B cell (primary cell): ENCODE measurements at regions not wholly inside any gene's neighbourhood (a gene's known extent, or its start where the extent isn't known, plus 50 kb on each side); places are given as distances from the start of the nearest gene placed in this dataset.

Source experiments
- ATAC-seq: fragments of 200-7000 bp; cut with Tn5 transposase; one replicate; pipeline ENCODE4 v1.10.0; 2021; ENCODE audit warnings: low read depth, mild to moderate bottlenecking, moderate number of reproducible peaks, moderate library complexity
- CTCF ChIA-PET: fragments of 350-600 bp; sonication (Branson Sonifier 250); formaldehyde crosslinking; loops from one replicate; lab custom pipeline; 2021; ENCODE audit warnings: antibody characterized with exemption, inconsistent platforms; lab: Charles Lee
- POLR2A ChIA-PET: fragments of 350-600 bp; sonication (Branson Sonifier 250); formaldehyde crosslinking; loops from one replicate; lab custom pipeline; 2021; ENCODE audit warnings: antibody characterized with exemption; lab: Charles Lee
- DNase-seq: peaks from one replicate; pipeline ENCODE4 v3.0.0; 2013
- H2AFZ ChIP-seq: 2 replicates; pipeline ENCODE4 v1.6.1; 2012; ENCODE audit warnings: mild to moderate bottlenecking, low read depth, low read length; ENCODE audit not compliant: insufficient read depth, poor library complexity, severe bottlenecking
- H3K27ac ChIP-seq, 2 donors: 1 replicate in 1 of 2; 2 replicates in 1 of 2; pipeline ENCODE4 v1.5.1; 2012 to 2013; ENCODE audit warnings: low read length in 2 of 2, mild to moderate bottlenecking in 2 of 2, moderate library complexity in 1 of 2
- H3K27me3 ChIP-seq, 4 experiments: fragments of 200-600 bp in 1 of 4; sonication (generic) in 1 of 4; replicated peaks in 1 of 4; 1 replicate in 2 of 4; 2 replicates in 2 of 4; pipeline versions ENCODE4 v1.6.1 to v1.7.0; 2013 to 2016; ENCODE audit warnings: low read length in 3 of 4, mild to moderate bottlenecking in 2 of 4, mixed read lengths in 1 of 4, moderate library complexity in 1 of 4; ENCODE audit not compliant: insufficient read depth in 4 of 4, control insufficient read depth in 3 of 4; ENCODE audit errors: control extremely low read depth in 1 of 4
- H3K36me3 ChIP-seq, 2 experiments: replicated peaks in 1 of 2; 1 replicate in 1 of 2; 2 replicates in 1 of 2; pipeline versions ENCODE4 v1.6.1 to v1.7.1; 2013; ENCODE audit warnings: low read length in 1 of 2; ENCODE audit not compliant: insufficient read depth in 2 of 2, control insufficient read depth in 1 of 2; ENCODE audit errors: control extremely low read depth in 1 of 2, extremely low read depth in 1 of 2
- H3K4me1 ChIP-seq, 2 donors: fragments of 200-600 bp in 1 of 2; sonication (generic) in 1 of 2; 1 replicate in 1 of 2; 2 replicates in 1 of 2; pipeline versions ENCODE4 v1.5.1 to v1.6.1; 2013 to 2017; ENCODE audit warnings: low read length in 2 of 2; ENCODE audit not compliant: control insufficient read depth in 2 of 2, insufficient read depth in 2 of 2
- H3K4me2 ChIP-seq: replicated peaks from 2 replicates; pipeline ENCODE3; 2012; ENCODE audit warnings: mild to moderate bottlenecking, low read depth, low read length; ENCODE audit not compliant: poor library complexity, severe bottlenecking
- H3K4me3 ChIP-seq, 5 experiments: fragments of 200-600 bp in 1 of 5; sonication (generic) in 1 of 5; 1 replicate in 3 of 5; 2 replicates in 2 of 5; pipeline versions ENCODE4 v1.5.1 to v1.7.0; 2011 to 2016; ENCODE audit warnings: low read length in 4 of 5, mild to moderate bottlenecking in 4 of 5, low read depth in 2 of 5, control low read depth in 1 of 5, moderate library complexity in 1 of 5; ENCODE audit not compliant: insufficient read depth in 1 of 5; ENCODE audit errors: control extremely low read depth in 1 of 5, extremely low read depth in 1 of 5
- H3K79me2 ChIP-seq: fragments of 200-600 bp; sonication (generic); one replicate; pipeline ENCODE4 v1.6.0; 2016; ENCODE audit warnings: low read length; ENCODE audit not compliant: control insufficient read depth, insufficient read depth
- H3K9ac ChIP-seq: fragments of 200-600 bp; sonication (generic); 2 replicates; pipeline ENCODE4 v1.6.1; 2017; ENCODE audit warnings: mild to moderate bottlenecking, low read length, moderate library complexity
- H3K9me3 ChIP-seq, 3 donors: one replicate each; pipeline versions ENCODE4 v1.6.1 to v1.7.1; 2013; ENCODE audit warnings: low read length in 2 of 3; ENCODE audit not compliant: control insufficient read depth in 2 of 3, insufficient read depth in 1 of 3; ENCODE audit errors: control extremely low read depth in 1 of 3
- H4K20me1 ChIP-seq: 2 replicates; pipeline ENCODE4 v1.6.0; 2012; ENCODE audit warnings: mild to moderate bottlenecking, low read length; ENCODE audit not compliant: insufficient read depth, control insufficient read depth, poor library complexity, severe bottlenecking
- H3K27ac Mint-ChIP-seq: one replicate; pipeline ENCODE4 v1.8.0; 2021; ENCODE audit warnings: mixed read lengths
- H3K27me3 Mint-ChIP-seq: one replicate; pipeline ENCODE4 v1.8.0; 2021; ENCODE audit warnings: mixed read lengths
- H3K4me1 Mint-ChIP-seq: one replicate; pipeline ENCODE4 v1.8.0; 2021; ENCODE audit warnings: mixed read lengths
- H3K4me3 Mint-ChIP-seq: one replicate; pipeline ENCODE4 v1.8.0; 2021; ENCODE audit warnings: mixed read lengths
- H3K9me3 Mint-ChIP-seq: one replicate; pipeline ENCODE4 v1.8.0; 2022; ENCODE audit warnings: mixed read lengths; ENCODE audit not compliant: insufficient read depth
- CTCF ChIP-seq: fragments of 200-600 bp; IDR thresholded peaks from one replicate; pipeline ENCODE4 v1.8.0; 2022; ENCODE audit warnings: antibody characterized with exemption, mild to moderate bottlenecking
- EZH2 ChIP-seq: IDR thresholded peaks from 2 replicates; pipeline ENCODE4 v1.6.1; 2012; ENCODE audit warnings: borderline replicate concordance, low read depth, mild to moderate bottlenecking, moderate library complexity, low read length; ENCODE audit not compliant: insufficient read depth, poor library complexity, severe bottlenecking
- WGBS: methylation state at CpG from one replicate; pipeline ENCODE4 v1.1.5; 2013; ENCODE audit warnings: missing lambda C conversion rate; ENCODE audit not compliant: insufficient coverage; 5-methylcytosine and 5-hydroxymethylcytosine counted together
- intact Hi-C: fragments of 100-400 bp; cut with micrococcal nuclease; formaldehyde crosslinking; loops from one replicate; pipeline ENCODE4 v1.10.0; 2022

- Mint-ChIP-seq H3K27ac (no peak overlapping the region), H3K4me3 (no peak overlapping the region), H3K9me3 (peaks cover 7% of the 10 kb centered on the region), H3K4me1 (no peaks in the 10 kb centered on the region), H3K27me3 (no peaks in the 10 kb centered on the region)
- Histone ChIP-seq H3K79me2 (no peaks in the 10 kb centered on the region), H3K9ac (no peak overlapping the region), H3K27ac (no peak overlapping the region), H3K4me2 (no peak overlapping the region), H3K4me1 (no peaks in the 10 kb centered on the region), H3K36me3 (no peaks in the 10 kb centered on the region), H3K4me3 (no peak overlapping the region), H3K9me3 (no peaks in the 10 kb centered on the region), H3K27me3 (no peaks in the 10 kb centered on the region), H2AFZ (no peak overlapping the region), H4K20me1 (no peaks in the 10 kb centered on the region)
- WGBS, result 83% methylated on average over 1 of the region's 3 CpGs
- POLR2A ChIA-PET, result no interaction called here
- ATAC-seq (no peak), DNase-seq (no peak)
- CTCF ChIA-PET, result no interaction called here
- intact Hi-C loops, result no loop called here
- TF ChIP-seq CTCF (no peak), EZH2 (no peak)
These were observed 303.8 kb upstream of the LRRC7 start for GRCh38 chr1:69263921-69264391.

- Mint-ChIP-seq H3K27me3 (no peaks in the 10 kb centered on the region), H3K4me1 (no peaks in the 10 kb centered on the region), H3K9me3 (peaks cover 11% of the 10 kb centered on the region), H3K4me3 (no peak overlapping the region), H3K27ac (no peak overlapping the region)
- Histone ChIP-seq H3K27ac (no peak overlapping the region), H2AFZ (no peak overlapping the region), H3K27me3 (no peaks in the 10 kb centered on the region), H3K36me3 (no peaks in the 10 kb centered on the region), H3K4me3 (no peak overlapping the region), H3K9me3 (no peaks in the 10 kb centered on the region), H3K79me2 (no peaks in the 10 kb centered on the region), H3K4me2 (no peak overlapping the region), H4K20me1 (no peaks in the 10 kb centered on the region), H3K4me1 (no peaks in the 10 kb centered on the region), H3K9ac (no peak overlapping the region)
- ATAC-seq (no peak), DNase-seq (no peak)
- intact Hi-C loops, result no loop called here
- no CpG with 5 or more reads among the region's 2 CpGs for WGBS
- POLR2A ChIA-PET, result no interaction called here
- CTCF ChIA-PET, result no interaction called here
- no peak for TF ChIP-seq EZH2
These were observed 298.2 kb upstream of the LRRC7 start for GRCh38 chr1:69269491-69269890.
